ENCODE measurements at regions not wholly inside any gene's neighbourhood (a gene's known extent, or its start where the extent isn't known, plus 50 kb on each side); places are given as distances from the start of the nearest gene placed in this dataset.
"Not testable (repeated sequence)": the region's sequence is repeated elsewhere in the genome, so short reads cannot be mapped to it uniquely, and the experiment has no call there.

GRCh38 chr16:31975826-31976419 lies 102.3 kb downstream of the ZNF267 start:
- DNase-seq (ENCODE audit: low read depth), result not testable (repeated sequence)

GRCh38 chr16:31978463-31978862 lies 104.9 kb downstream of the ZNF267 start:
- DNase-seq (ENCODE audit: low read depth), result not testable (repeated sequence)

GRCh38 chr16:31981739-31982138 lies 108.1 kb downstream of the ZNF267 start:
- DNase-seq (ENCODE audit: low read depth), result not testable (repeated sequence)

GRCh38 chr16:31982986-31983385 lies 109.4 kb downstream of the ZNF267 start:
- DNase-seq (ENCODE audit: low read depth), result not testable (repeated sequence)

- not testable (repeated sequence) for DNase-seq (ENCODE audit: low read depth)
These were observed 110.1 kb downstream of the ZNF267 start for GRCh38 chr16:31983666-31984065.

GRCh38 chr16:31986895-31987294 lies 113.3 kb downstream of the ZNF267 start:
- not testable (repeated sequence) for DNase-seq (ENCODE audit: low read depth)

GRCh38 chr16:31988595-31989581 lies 115.3 kb downstream of the ZNF267 start:
- DNase-seq (ENCODE audit: low read depth), result not testable (repeated sequence)

GRCh38 chr16:31990261-31990660 lies 116.7 kb downstream of the ZNF267 start:
- not testable (repeated sequence) for DNase-seq (ENCODE audit: low read depth)

- DNase-seq (ENCODE audit: low read depth), result not testable (repeated sequence)
These were observed 117.4 kb downstream of the ZNF267 start for GRCh38 chr16:31990980-31991379.

- not testable (repeated sequence) for DNase-seq (ENCODE audit: low read depth)
These were observed 122.7 kb downstream of the ZNF267 start for GRCh38 chr16:31996325-31996724.

GRCh38 chr16:32002496-32002895 lies 128.9 kb downstream of the ZNF267 start:
- not testable (repeated sequence) for DNase-seq (ENCODE audit: low read depth)

- not testable (repeated sequence) for DNase-seq (ENCODE audit: low read depth)
These were observed 130.2 kb downstream of the ZNF267 start for GRCh38 chr16:32003819-32004218.

- not testable (repeated sequence) for DNase-seq (ENCODE audit: low read depth)
These were observed 165.3 kb downstream of the ZNF267 start for GRCh38 chr16:32038783-32039496.

GRCh38 chr16:32039919-32040318 lies 166.3 kb downstream of the ZNF267 start:
- DNase-seq (ENCODE audit: low read depth), result not testable (repeated sequence)

GRCh38 chr16:32066016-32066651 lies 187.0 kb upstream of the TP53TG3D start:
- not testable (repeated sequence) for DNase-seq (ENCODE audit: low read depth)

- not testable (repeated sequence) for DNase-seq (ENCODE audit: low read depth)
These were observed 181.5 kb upstream of the TP53TG3D start for GRCh38 chr16:32071586-32071985.

- not testable (repeated sequence) for DNase-seq (ENCODE audit: low read depth)
These were observed 169.2 kb upstream of the TP53TG3D start for GRCh38 chr16:32083891-32084290.

GRCh38 chr16:32084656-32085401 lies 168.3 kb upstream of the TP53TG3D start:
- not testable (repeated sequence) for DNase-seq (ENCODE audit: low read depth)

- not testable (repeated sequence) for DNase-seq (ENCODE audit: low read depth)
These were observed 167.5 kb upstream of the TP53TG3D start for GRCh38 chr16:32085438-32086141.

- DNase-seq (ENCODE audit: low read depth), result not testable (repeated sequence)
These were observed 137.5 kb upstream of the TP53TG3D start for GRCh38 chr16:32115562-32115961.

All from amniotic epithelial cell (primary cell).